ENCODE measurements at regions not wholly inside any gene's neighbourhood (a gene's known extent, or its start where the extent isn't known, plus 50 kb on each side); places are given as distances from the start of the nearest gene placed in this dataset.
A peak's percentile ranks its signal among the peaks of the same experiment; 100 is the strongest.
"Not testable (repeated sequence)": the region's sequence is repeated elsewhere in the genome, so short reads cannot be mapped to it uniquely, and the experiment has no call there.

DNA sequence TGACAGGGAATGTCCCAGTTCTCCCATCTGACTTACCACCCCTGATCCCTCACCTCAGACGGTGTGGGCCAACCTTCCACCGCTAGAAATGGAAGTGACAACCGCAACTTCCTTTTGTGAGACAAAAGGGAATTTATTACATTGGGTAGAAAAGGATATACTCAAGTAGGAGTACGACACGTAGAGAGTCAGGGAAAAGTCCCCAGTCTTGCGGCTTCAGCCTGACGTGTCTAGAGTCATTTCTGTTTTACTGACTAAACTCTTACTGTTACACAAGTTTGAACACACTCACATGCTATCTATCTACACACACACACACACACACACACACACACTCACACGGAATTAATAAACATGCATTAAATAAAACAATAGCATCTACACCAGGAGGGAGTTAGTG, 178.9 kb downstream of the COPRS start:
- DNase-seq (ENCODE audit: low read depth in 1 of 2, low spot score in 1 of 2), result peak in 1 of 2 donors; percentile 22

DNA sequence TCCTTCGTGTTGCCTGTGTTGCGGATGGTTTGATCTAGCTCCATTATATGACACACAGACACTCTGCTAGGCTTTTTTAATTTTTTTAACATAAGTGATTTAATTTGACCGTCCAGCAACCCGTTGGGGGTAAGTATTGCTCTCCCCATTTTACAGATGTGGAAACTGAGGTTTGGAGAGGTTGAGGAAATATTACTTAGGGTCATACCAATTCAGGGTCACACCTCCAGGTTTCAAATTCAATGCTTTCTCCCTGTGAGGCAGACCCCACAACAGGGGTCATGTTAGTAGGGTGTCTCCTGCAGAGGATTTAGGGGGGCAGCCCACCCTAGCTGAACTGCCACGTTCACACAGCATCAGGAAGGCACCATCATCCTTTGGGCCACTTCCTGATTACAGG, 179.4 kb downstream of the COPRS start:
- no peak for DNase-seq (ENCODE audit: low read depth in 1 of 2, low spot score in 1 of 2)

DNA sequence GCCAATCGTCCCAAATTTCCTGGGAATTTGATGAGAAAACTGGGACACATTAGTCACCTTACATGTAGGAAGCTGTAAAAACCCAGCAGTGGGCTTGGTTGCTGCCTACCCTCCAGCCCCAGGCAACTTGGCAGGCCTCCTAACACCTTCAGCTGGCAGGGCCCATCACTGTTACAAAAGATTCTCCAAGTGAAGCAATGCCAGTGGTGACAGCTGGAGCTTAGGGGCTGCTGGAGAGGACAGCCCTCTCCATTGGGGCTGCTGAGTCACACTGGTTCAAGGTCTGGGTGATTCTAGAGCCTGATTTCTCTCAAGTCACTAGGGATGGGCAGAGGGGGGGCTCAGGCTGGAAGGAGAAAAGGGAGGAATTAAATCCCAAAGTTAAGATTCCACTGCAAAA, 180.6 kb downstream of the COPRS start:
- DNase-seq (ENCODE audit: low read depth in 1 of 2, low spot score in 1 of 2), result no peak

DNA sequence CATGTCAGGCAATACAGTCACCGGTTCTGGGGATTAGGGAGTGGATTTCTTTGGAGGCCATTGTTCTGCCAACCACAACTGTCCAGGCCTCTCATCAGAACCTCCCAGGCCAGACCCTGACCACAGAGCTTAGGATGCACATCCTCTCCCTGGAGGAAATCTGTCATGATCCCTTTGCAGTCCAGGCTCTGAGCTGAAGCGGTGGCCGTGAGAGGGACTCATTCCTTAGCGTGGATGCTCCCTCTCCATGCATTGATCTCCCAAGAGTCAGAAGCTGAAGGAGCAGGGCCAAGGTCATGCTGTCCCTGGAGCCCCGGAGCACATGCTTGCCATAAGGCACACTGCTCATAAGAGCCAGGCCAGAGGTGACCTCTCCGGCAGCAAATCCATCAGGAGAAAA, 181.4 kb downstream of the COPRS start:
- no peak for DNase-seq (ENCODE audit: low read depth in 1 of 2, low spot score in 1 of 2)

DNA sequence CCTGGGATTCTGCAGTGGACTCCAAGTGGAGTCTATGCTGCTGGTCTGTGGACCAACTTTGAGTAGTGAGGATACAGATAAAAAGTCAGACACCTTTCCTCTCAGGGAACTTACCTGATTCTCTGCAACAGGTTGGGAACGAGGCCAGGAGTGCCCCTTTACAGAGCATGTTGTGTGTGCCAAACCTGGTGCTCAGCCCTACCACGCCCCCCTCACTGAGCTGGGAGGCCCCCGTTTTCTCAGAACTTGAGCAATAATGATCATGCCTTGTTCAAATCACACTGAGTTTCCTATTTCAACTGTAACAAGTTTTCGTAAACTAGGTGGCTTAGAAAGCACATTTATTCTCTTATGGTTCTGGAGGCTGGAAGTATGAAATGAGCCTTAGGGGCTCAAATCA, 182.0 kb downstream of the COPRS start:
- DNase-seq (ENCODE audit: low read depth in 1 of 2, low spot score in 1 of 2), result no peak

DNA sequence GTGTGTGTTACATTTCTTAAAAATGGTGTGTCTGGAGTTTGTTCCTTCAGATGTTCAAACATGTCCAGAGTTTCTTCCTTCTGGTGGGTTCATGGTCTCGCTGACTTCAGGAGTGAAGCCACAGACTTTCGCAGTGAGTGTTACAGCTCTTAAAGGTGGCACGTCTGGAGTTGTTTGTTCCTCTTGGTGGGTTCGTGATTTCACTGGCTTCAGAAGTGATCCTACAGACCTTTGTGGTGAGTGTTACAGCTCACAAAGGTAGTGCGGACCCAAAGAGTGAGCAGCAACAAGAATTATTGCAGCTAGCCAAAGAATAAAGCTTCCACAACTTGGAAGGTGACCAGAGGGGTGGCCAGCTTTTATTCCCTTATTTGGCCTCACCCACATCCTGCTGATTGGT, 183.7 kb downstream of the COPRS start:
- not testable (repeated sequence) for DNase-seq (ENCODE audit: low read depth in 1 of 2, low spot score in 1 of 2)

DNA sequence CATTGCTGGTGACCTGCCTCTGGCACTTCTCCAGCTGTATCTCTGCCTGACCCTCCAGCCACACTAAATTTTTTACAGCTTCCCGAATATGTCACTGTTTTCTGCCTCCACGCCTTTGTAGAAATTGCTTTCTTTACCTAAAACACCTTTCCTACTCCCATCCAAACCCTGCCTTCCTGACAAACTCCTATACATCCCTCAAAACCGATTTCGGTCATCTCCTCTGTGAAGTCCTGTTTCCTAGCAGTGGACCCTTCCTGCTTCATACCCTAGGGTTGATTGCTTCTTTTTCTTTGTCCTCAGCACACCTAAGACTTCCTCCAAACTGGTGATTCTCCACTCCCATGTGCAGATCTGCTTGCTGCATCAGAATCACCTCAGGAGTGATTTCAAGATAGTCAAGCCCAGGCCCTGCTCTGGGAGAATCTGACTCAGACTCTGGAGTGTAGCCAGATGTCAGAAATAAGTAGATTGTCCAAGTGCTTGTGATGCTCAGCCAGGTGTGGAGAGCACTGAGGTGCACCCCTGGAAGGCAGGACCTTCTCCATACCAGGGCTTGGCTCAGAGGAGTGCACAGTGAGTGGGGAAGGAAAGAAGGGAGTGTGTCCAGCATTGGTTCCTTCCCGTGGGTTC, 184.2 kb downstream of the COPRS start:
- DNase-seq (ENCODE audit: low read depth in 1 of 2, low spot score in 1 of 2), result no peak

DNA sequence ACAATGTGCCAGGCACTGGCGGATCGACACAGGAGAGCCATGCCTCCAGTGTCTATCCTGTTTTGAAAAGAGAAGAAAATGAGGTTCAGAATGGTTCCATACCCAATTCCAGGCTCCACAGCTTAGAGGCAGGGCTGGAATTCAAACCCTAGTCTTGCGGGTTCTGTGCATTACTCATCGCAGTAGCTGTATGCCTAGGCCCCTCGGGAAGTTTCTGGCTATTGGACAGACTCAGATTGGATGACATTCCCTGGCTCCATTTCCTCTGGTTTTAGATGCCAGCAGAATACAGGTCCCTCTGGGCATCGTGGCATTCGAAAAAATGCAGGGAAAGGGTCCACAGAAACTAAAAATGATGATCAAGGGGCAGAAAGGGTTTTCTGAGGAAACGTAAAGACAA, 184.7 kb downstream of the COPRS start:
- no peak for DNase-seq (ENCODE audit: low read depth in 1 of 2, low spot score in 1 of 2)

DNA sequence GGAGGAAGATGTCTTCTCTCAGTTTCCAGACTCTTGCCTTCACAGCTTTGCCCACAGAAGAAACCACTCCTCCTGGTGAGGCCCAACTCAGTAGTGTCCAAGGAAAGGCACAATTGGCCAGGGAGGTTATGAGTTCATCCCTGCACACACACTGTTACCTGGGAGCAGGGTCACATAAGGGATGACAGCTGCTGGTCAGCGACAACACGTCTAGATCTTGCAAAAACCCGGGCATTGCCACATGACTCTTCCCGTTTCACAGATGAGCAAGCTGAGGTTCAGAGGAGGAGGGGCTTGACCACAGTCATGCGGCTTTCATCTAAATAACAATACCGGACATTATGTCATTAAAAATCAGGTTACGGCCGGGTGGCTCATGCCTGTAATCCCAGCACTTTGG, 186.0 kb downstream of the COPRS start:
- DNase-seq (ENCODE audit: low read depth in 1 of 2, low spot score in 1 of 2), result no peak

DNA sequence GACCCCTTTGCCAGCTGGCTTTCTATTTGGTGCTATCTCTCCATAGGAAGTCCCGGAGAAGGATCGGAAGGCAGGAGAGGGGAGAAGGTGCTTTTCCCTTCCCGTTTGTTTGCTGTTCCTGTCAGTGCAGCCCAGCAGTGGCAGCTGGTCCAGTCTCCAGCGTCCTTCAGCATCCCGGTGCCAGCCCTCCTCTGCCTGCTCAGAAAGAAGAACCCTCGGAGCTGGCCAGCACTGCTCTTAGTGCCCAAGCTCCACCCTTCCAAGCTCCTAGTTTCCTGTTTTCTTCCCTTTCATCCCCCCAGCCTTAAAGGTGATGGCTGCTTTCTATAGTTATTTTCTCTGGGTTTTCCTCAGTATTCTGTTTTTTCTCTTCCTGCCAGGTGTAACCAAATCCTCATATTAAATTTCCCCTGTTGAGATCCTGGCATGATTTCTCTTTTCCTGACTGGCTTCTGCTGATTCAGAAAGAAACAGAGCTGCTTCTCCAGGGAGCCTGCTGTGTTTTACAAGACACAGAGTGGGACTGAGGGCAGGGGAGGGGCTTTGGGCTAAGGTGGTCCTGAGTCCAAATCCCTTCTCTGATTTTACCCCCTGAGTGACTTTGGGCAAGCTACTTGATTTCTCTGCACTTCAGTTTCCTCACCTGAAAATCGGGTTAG, 186.8 kb downstream of the COPRS start:
- no peak for DNase-seq (ENCODE audit: low read depth in 1 of 2, low spot score in 1 of 2)

DNA sequence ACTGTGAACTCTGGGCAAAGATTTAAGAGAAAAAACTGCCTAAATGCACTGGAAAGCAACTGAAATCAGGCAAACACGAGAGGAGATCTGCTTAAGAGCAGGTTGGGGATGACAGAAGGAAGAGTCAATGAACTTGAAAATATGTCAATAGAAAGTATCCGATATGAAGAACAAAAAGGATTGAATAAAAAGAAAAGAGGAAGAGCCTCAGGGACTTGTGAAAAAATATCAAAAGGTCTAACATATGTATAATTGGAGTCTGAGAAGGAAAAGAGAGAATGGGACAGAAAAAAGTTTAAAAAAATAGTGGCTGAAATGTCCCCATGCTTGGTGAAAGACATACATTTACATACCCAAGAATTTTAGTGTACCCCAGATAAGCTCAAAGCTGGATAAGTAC, 195.5 kb downstream of the COPRS start:
- DNase-seq (ENCODE audit: low read depth in 1 of 2, low spot score in 1 of 2), result no peak

DNA sequence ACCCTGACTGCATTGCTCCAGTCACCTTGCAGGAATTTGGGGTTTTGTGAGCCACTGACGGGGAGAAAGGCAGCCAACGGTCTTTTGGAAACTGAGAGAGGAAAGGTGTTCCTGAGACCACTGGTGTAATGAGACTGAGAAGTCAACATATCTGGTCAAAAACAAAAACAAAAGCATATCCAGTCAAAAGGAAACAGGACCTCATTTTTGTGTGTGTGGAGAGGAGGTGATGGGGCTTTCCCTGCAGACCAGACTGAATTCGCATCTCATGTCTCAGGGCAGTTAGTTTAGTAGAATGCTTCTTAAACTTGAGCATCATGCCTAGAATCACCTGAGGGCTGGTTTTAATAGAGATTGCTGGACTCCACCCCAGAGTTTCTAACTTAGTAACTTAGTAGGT, 198.4 kb downstream of the COPRS start:
- DNase-seq (ENCODE audit: low read depth in 1 of 2, low spot score in 1 of 2), result no peak

DNA sequence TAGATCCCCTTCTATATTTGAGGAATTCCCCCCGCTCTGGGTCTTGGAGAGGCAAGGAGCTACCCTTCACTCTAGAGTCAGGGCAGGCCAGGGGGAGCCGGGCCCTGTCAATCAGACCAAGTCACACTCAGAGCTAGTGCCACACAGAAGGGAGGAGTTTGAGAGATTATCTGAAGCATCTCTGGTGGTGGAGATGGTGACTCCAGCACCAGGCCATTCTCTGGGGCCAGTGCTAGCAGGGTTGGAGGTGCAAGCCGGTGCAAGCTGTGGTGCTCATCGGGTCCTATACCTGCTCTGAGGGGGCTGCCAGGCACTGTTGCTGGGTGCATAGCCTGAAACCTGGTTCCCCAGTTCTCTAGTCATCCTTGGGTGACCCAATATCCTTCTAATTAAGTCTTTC, 201.2 kb downstream of the COPRS start:
- no peak for DNase-seq (ENCODE audit: low read depth in 1 of 2, low spot score in 1 of 2)

DNA sequence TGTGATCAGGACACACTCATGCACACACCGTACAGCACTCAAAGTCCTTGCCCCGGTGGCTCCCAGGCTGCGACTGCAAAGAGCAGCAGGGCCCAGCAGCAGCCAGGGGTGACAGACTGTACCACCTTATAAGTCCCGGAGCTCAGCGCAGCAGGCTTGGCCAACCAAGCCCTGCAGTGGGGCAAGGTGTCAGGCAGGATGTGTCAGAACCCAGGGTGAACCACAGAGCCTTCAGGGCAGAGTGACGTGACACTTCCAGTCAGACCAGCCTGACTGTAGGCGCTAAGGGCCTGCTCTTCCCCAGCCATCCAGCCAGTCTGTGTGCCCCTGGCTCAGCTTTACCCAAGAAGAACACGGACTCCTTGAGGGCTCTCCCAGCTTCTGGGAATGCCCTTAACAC, 204.1 kb downstream of the COPRS start:
- no peak for DNase-seq (ENCODE audit: low read depth in 1 of 2, low spot score in 1 of 2)

DNA sequence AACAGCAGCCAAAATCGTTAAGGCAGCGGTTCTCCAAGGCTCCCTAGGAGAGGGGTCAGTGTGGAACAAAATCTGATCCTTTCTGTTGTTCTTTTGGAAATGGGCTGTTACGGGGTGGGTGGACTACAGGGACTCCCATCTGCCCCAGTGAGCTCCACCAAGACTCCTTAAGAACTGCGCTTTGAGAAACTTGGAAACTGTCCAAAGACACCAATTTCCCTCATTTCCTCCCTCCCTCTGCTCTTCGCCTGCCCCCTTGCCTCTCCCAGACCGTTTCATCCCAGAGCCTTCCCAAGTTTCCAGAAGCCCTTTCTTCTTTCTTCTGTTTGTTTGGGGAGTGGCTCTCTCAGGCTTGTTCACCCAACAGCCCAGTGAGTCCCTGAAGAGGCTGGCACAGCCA, 205.4 kb downstream of the COPRS start:
- DNase-seq (ENCODE audit: low read depth in 1 of 2, low spot score in 1 of 2), result no peak

DNA sequence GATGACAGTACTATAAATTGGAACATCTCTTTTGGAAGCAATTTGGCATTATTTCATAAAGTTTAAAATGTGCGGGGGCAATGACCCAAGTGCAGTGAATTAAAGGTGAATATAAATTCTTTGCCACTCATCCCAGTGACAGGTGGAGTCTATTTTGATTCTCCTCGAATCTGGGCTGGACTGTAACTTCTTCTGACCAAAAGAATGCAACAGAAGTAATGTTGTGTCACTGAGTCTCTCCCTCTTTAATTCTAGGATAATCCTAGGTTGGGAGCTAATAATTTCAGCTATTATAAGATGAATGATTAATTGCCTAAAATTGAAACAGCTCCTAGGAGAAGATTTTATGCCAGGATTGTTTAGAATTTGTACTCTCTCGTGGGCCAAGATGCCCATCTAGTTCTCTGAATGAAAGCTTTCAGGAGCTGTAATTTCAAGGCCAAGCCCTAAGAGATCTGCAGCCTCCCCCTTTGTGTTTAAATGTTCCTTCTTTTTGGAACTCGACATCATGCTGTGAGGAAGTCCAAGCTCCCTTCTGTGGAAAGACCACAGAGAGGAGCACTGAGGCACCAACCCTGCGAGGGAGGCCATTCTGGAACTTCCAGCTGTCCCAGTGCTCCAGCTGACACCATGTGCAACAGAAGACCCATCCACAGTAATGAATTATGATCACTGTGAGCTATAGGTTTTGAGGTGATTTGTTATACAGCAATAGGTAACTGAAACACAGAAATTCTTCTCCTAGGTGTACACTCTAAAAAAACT, 208.1 kb downstream of the COPRS start:
- no peak for DNase-seq (ENCODE audit: low read depth in 1 of 2, low spot score in 1 of 2)

DNA sequence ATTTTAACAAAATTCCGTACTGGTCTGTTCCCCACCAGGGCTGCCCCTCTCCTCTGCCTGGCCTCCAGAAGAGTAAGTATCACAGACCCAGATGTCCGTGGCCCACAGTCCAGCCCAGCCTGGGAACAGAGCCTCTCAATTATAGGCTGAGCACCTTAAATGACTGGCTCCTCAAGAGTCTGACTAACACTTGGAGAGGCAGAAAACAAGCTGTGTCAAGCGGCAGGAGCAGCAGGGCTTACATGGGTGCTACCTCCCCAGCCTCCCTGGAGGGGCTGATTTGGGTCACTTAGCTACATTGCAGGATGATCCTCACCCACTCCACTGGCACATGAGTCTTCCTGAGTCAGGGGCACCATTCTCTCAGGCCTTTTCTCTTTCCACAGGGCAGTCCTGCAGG, 209.7 kb downstream of the COPRS start:
- DNase-seq (ENCODE audit: low read depth in 1 of 2, low spot score in 1 of 2), result no peak

DNA sequence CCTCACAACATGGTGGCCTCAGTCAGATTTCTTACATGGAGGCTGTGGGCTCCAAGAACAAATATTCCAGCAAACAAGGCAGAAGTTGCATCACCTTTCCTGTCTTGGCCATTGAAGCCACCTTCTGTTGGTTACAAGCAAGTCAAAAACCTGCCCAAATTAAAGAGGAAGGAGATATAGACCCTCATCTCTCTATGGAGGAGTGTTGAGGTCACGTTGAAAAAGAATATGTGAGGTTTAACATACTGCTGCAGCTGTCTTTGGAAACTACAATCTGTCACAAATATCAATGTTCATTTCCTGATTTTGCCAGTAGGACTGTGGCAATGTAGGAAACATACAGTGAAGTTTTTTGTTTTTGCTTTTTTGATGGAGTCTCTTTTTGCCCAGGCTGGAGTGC, 211.4 kb downstream of the COPRS start:
- DNase-seq (ENCODE audit: low read depth in 1 of 2, low spot score in 1 of 2), result no peak

DNA sequence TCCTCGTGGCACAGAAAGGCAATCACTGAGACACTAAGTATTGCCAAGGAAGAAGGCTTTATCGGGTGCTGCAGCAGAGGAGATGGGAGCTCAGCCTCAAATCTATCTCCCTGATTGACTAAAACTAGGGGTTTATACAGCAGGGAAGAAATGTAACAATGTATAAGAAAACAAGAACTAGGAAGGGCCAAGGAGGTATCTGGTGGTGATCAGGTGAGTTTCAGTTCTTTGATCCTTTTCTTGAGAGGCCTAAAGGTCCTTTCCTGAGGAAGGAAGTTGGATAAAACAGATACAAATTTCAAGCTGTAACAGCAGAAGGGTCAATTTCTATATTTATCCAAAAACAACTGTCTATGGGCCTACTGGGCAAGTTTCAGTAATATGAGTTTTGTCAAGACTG, 212.4 kb downstream of the COPRS start:
- DNase-seq (ENCODE audit: low read depth in 1 of 2, low spot score in 1 of 2), result no peak

DNA sequence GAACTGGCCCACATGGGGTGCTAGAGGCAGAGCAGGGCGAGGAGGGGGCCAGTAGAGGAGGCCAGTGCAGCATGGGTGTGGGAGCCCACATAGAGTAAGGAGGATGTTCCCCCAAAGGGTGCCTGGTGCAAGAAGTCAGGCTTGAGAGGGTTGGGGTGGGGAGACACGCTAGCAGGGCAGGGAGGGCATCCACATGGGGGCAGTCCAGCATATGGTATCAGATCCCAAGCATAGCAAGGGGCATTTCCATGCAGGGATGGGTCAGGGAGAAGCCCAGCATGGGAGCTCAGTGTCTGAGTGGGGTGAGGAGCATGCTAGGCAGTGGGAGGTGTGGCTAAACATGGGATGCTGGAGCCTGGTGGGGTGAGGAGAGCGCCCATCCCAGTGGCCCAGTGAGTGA, 213.7 kb downstream of the COPRS start:
- DNase-seq (ENCODE audit: low read depth in 1 of 2, low spot score in 1 of 2), result no peak

DNA sequence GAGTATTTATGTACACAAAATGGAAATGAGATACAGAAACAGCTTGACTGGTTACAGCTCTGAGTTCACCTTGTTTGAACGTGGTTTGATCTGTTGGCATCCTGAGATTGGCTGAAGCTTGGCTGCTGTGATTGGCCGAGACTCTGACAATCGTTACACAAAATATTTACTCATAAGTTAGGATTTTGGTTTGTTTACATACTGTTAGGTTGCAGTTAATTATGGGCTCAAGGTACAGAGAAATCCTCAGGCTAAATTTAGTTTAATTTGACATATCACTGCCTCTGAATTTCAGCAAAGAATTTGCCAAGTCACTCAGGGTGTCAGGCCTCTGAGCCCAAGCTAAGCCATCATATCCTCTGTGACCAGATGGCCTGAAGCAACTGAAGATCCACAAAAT, 227.3 kb downstream of the COPRS start:
- DNase-seq (ENCODE audit: low read depth in 1 of 2, low spot score in 1 of 2), result no peak

DNA sequence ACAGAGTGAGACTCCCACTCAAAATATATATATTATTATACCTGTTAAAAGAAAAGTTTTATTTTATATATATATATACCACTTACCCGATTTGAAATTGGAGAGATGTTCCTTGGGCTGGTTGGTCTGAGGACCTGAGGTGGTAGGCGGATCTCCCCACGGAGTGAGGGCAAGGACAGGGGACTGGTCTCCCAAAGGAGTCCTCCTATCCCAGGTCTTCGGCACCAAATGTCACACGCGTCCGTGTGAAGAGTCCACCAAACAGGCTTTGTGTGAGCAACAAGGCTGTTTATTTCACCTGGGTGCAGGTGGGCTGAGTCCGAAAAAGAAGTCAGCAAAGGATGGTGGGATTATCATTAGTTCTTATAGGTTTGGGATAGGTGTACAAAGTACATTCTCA, 228.2 kb downstream of the COPRS start:
- DNase-seq (ENCODE audit: low read depth in 1 of 2, low spot score in 1 of 2), result not testable (repeated sequence)

All from activated CD4-positive, alpha-beta T cell treated with anti-CD3 and anti-CD28 coated beads, Interleukin-2, amount 50 U/mL, for 24 hours (primary cell).